Activated CD4-positive, alpha-beta T cell treated with anti-CD3 and anti-CD28 coated beads for 48 hours (primary cell): ENCODE measurements at regions not wholly inside any gene's neighbourhood (a gene's known extent, or its start where the extent isn't known, plus 50 kb on each side); places are given as distances from the start of the nearest gene placed in this dataset.

ENCODE experiments used
- DNase-seq: peaks from one replicate; pipeline ENCODE4 v3.0.0-alpha.2; 2020

DNA sequence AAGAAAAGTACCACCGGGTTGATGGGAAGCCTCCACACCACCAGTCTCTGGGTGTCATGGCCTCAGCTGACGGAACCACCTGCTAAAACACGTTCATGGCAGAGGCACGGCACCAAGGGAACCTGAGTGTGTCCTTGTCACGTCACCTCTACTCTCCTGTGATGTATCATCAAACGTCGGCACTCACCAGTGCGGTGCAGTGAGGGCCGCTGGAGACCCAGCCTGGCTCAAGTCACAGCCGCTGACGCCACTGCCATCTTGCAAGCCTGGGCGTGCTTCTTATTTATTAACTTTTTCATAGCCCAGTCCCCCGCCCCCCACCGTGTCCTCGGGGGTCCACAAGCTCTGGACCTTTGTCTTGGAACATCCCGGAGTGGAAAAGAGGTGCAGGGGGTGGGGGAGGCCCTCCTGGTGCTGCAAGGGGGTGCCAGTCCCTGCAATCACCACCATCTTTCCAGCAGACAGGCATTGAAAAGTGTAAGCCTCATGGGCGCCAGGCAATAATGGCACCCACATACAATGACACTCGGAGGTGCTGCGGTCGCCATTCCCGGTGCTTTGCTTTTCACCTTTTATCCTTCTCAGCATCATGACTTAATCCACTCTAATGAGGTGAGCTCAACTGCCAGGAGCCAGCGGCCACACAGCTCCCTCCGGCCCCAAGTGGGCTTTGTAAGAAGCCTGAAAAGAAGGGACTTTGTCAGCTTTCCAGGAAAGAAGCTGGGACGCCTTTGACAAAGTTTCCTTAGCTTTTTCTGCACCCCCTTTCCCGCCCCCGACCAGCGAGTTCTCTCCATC is 202.3 kb upstream of the IRX1 start:
- no peak for DNase-seq

- DNase-seq: no peak
These were observed 203.2 kb upstream of the IRX1 start for GRCh38 chr5:3392306-3392939.

DNA sequence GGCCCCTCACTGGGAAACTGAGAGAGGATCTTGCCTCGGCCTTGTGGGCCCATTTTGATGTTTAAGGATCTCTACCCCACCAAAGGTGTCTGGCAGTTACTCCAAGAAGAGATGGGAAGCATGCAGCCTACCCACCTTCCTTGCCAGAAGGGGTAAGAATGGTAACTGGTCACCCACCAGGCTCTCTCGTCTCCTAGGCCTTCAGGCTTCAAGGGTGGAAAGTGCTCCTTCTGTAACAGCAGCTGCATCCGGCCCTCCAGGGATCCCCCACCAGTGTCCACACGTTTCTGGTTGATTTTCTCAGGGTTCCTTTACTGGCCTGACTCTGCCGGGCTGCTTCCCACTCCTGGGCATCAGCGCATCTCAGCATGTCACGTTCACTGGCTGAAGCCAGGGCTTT is 204.4 kb upstream of the IRX1 start:
- DNase-seq: no peak

- no peak for DNase-seq
These were observed 206.1 kb upstream of the IRX1 start for GRCh38 chr5:3389471-3390026.

DNA sequence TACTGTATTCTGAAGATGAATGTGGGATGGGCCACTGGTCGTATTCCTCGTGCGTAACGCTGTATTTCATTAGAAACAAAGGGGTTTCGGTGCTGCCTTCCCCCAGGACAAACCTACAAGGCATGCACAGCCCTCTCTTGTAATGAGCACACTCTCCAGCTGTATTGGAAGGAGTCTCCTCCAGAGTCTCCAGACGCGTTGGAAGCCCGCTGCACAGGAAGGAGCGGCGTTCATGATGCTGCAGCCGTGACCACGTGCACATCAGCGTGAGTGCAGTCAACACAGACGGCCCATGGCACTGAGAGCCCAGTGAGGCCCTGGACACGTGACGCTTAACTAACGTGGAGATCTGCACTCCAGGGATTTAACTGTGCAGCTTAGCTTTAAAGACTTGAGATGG is 209.0 kb upstream of the IRX1 start:
- no peak for DNase-seq

GRCh38 chr5:3385991-3386519 is 209.6 kb upstream of the IRX1 start:
- DNase-seq: no peak

DNA sequence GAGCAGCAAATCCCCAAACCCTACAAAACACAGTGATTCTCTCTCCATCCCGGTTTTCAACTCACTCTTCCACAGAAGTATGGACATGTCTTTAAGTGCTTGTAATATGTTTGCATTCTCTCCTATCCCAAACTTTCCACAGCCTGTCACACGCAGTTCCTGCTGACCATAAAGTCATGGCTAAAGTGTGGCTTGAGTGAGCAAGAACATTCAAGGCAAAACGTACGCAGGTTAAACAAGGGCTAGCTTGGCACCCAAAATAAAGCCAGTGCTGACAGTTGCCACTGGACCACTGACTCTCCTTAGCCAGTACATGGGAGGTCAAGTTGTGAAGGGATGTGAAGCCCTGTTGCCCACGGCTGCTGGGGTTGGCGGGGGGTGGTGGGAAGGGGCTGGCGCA is 211.1 kb upstream of the IRX1 start:
- no peak for DNase-seq

DNA sequence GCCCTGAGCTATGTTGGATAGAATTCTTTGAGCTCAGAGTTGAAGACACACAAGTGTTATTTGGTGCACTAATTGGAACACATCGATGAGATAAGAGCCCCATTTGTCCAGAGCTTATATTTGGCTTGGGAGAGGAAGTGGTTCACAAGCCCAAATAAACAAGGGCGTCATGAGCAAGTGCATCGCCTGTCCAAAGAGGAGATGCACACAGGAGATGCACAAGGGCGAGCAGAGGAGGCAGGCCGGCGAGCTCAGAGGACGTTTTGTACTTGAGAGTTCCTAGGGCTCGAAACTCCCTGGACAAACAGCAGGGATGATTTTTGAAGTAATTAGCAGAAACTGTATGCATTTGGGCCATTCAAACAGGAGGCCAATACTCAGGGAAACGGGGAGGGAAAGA is 212.8 kb upstream of the IRX1 start:
- DNase-seq: no peak

DNA sequence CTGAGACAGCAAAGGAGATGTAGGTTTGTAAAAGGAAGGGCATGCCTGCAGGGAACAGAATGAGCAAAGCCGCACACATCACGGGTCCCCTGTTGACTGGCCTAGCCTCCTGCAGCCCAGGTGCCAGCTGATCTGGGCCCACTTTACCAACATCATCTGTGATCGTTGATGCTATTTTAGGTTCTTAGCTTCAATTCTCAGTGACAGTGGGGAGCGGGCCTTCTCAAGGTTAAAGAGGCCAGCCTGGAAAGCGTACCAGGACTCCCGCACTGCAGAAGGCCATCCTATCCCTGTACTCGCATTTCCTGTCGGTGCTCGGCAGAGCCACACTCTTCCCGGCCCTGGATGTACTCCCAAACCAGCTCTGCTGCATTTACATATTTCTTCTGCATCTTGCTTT is 213.5 kb upstream of the IRX1 start:
- DNase-seq: no peak

- no peak for DNase-seq
These were observed 214.3 kb upstream of the IRX1 start for GRCh38 chr5:3381206-3381825.

DNA sequence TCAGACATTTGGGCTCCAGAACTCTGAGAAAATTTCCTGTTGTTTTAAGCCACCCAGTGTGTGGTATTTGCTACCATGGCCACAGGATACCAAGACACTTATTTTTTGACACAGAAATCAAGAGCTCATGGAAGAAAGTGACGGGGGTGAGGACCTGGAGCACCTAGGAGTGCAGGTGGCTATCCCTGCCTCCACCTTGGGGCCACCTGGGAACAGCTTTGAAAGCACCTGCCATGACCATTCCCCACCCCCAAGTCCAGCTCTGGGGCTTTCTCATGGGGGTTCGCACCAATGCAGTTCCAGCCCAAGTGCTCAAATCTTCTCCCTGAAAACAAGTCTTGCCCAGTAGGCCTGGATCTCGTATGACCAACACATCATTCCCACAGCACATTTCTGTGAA is 214.9 kb upstream of the IRX1 start:
- no peak for DNase-seq

- no peak for DNase-seq
These were observed 217.8 kb upstream of the IRX1 start for GRCh38 chr5:3377831-3378230.

DNA sequence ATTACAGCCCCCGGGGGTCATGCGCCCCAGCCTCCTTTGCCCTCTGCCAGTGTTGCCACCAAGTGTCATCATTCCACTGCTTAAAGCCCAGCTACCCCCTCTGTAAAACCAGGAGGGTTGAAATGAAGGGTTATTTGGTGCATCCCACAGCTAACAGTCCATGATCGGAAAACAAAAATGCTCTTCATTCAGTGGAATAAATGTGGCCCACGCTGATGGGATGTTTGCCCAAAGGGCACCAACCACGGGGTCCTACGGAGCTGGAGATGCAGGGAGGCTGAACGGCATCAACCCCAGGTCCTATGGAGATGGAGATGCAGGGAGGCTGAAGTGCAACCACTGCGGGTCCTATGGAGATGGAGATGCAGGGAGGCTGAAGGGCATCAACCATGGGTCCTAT is 218.5 kb upstream of the IRX1 start:
- DNase-seq: no peak

DNA sequence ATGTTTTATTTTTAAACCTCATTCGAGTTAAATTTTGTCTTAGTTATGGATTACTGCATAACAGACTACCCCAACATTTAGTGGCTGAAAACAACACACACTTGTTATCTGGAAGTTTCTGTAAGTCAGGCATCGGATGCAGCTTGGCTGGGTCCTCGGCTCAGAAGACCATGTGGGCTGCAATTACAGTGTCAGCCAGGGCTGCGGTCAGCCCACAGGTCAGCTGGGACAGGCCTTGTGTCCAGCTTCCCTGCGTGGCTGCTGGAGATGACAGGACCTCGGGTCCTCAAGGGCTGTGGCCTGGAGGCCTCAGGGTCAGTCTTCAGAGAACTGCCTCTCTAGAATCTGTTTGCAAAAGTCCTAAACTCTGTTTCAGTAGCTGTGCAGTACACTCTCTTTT is 219.0 kb upstream of the IRX1 start:
- DNase-seq: no peak

- DNase-seq: no peak
These were observed 219.9 kb upstream of the IRX1 start for GRCh38 chr5:3375586-3376311.

DNA sequence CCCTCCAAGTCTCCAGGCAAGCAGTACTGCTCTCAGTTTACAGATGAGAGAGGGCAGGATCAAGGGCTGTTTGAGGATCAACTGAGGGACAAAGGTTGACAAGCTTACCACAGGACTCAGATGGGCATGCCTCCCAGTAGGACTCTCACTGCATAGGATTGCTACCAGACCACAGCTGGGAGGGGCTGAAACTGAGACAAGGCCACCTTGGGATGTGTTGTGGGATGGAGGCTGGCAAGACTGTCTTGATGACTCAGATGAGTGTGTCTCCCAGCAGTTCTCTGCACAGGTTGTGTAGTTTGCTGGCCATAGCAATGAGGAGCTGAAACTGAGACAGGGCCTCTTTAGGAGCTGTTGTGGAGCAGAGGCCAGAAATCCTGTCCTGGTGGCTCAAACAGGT is 222.2 kb upstream of the IRX1 start:
- no peak for DNase-seq

GRCh38 chr5:3372289-3372688 is 223.3 kb upstream of the IRX1 start:
- no peak for DNase-seq

- DNase-seq: no peak
These were observed 230.0 kb upstream of the IRX1 start for GRCh38 chr5:3365501-3366215.

DNA sequence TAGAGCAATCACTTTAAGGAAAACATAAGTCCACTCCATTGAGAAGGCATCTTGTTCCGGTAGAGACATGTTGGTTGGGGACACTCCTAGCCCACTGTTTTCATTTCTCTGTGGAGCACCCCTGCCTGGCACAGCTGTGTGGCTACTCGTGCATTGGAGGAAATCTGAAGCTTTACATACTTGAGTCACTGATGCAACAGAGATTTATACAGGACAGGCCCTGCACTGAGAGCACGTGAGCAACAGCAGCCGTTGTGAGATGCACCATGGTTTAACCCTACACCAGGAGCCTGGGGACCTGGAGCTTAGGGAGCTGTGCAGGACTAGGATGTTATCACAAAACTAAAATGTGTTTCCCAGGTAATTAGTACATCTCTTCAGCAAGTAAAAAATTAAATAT is 230.7 kb upstream of the IRX1 start:
- DNase-seq: no peak

GRCh38 chr5:3364433-3364832 is 231.2 kb upstream of the IRX1 start:
- DNase-seq: no peak

DNA sequence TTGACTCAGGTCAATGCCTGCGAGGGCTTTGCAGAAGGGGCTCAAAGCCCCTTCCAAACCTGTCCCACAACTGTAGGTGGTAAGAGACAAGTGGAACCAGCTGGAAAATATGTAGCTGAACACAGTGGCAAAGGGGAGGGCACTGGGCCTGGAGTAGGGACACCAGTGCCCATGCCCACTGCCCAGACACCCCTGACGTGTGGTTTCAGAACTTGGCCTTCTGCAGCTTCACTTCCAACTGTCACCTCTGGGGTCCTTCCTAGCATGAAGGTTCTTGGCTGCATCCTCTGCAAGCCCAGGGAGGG is 233.1 kb upstream of the IRX1 start:
- DNase-seq: no peak

DNA sequence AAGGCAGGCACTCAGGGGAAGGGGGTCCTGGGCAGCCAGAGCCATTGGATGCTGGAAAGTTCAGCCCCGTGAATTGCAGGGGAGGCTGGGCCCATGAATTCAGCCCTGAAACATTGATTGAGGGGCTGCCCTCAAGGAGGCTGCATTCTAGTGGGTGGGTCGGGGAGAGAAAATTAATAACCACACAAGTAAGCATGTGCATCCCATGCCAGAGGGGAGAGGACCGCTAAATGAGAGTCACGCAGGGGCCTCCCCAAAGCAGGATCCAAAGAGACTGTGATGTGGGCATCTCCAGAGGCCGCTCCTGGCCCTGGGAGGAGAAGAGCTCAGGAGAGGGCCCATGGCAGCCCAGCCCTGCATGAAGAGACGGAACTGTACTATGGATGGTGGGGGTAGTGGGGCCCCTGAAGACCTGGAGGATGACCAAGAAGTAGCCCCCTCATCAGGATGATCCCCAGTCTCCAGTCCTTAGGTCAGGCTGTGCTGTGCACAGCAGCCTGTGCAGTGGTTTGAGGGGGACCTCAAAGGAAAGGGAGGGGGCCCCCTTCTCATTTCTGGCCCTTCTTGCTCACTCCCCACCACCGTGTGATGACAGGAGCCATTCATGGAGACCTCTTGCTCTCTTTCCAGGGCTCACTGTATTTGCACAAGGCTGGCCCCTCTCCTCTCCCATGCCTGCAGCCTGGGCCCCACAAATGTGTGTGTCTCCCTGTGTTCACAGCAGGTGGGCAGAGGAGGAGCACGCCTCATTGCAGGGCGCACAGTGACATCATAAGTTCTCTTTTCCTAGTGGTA is 233.6 kb upstream of the IRX1 start:
- no peak for DNase-seq
